ENCODE measurements at regions not wholly inside any gene's neighbourhood (a gene's known extent, or its start where the extent isn't known, plus 50 kb on each side); places are given as distances from the start of the nearest gene placed in this dataset.

DNA sequence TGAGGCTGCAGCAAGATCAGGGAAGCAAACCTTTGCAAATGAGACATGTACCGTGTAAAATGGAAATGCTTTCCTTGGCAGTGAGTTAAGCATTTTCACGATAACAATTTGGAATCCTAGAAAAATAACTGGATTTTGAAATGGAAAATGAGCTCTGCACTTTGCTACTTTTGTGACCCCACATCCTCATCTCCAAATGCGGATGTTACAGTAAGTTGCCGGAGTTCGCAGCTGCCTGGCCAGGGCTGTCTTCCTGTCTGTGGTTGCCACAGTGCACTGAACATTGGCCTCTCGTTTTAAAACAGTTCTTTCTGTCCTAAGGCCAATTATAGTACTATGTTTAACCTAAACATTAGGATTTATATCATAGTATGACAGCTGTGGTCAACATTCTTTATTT lies 136.2 kb upstream of the FZD8 start:
- TF ChIP-seq, protein P1, sequence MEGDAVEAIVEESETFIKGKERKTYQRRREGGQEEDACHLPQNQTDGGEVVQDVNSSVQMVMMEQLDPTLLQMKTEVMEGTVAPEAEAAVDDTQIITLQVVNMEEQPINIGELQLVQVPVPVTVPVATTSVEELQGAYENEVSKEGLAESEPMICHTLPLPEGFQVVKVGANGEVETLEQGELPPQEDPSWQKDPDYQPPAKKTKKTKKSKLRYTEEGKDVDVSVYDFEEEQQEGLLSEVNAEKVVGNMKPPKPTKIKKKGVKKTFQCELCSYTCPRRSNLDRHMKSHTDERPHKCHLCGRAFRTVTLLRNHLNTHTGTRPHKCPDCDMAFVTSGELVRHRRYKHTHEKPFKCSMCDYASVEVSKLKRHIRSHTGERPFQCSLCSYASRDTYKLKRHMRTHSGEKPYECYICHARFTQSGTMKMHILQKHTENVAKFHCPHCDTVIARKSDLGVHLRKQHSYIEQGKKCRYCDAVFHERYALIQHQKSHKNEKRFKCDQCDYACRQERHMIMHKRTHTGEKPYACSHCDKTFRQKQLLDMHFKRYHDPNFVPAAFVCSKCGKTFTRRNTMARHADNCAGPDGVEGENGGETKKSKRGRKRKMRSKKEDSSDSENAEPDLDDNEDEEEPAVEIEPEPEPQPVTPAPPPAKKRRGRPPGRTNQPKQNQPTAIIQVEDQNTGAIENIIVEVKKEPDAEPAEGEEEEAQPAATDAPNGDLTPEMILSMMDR (IDR thresholded peaks at IDR 0.05) = no peak
- TF ChIP-seq POLR2A (IDR thresholded peaks at IDR 0.05) = no peak

Data from Peyer's patch (tissue), 4 donors.